Thyroid gland (tissue), 4 donors: ENCODE measurements at regions not wholly inside any gene's neighbourhood (a gene's known extent, or its start where the extent isn't known, plus 50 kb on each side); places are given as distances from the start of the nearest gene placed in this dataset.
"Not testable (repeated sequence)": the region's sequence is repeated elsewhere in the genome, so short reads cannot be mapped to it uniquely, and the experiment has no call there.

Source experiments
- POLR2A ChIP-seq, 2 donors: fragments of 450-650 bp; IDR thresholded peaks; one replicate each; pipeline ENCODE4 v1.6.1; 2017; ENCODE audit warnings: antibody characterized with exemption in 2 of 2, mild to moderate bottlenecking in 2 of 2, moderate library complexity in 1 of 2
- TF ChIP-seq, protein P1 (sequence below), 6 experiments: fragments of 200-600 bp in 3 of 6; fragments of 450-650 bp in 3 of 6; sonication (generic) in 3 of 6; IDR thresholded peaks; one replicate each; pipeline ENCODE4 v1.5.1; 2016 to 2019; ENCODE audit warnings: antibody characterized with exemption in 6 of 6, mild to moderate bottlenecking in 2 of 6, inconsistent platforms in 1 of 6, moderate library complexity in 1 of 6

DNA sequence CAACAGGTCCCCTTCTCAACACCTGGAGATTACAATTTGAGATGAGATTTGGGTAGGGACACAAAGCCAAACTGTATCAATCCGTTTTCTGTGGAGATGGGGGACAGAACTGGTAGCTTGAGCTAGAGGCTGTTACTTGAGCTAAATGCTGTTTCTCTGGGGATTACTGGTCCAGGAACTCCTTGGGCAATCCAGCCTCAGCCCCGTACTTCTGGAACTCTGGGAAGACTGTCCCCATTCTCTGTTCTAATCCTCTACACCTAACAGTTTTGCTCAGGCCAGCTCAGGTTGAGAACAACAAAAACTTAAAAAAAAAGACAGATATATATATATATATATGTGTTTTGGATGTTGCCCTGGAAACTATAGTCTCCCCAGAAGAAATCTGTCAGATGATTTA, 255.0 kb downstream of the GOLGA6L6 start:
- TF ChIP-seq, protein P1, sequence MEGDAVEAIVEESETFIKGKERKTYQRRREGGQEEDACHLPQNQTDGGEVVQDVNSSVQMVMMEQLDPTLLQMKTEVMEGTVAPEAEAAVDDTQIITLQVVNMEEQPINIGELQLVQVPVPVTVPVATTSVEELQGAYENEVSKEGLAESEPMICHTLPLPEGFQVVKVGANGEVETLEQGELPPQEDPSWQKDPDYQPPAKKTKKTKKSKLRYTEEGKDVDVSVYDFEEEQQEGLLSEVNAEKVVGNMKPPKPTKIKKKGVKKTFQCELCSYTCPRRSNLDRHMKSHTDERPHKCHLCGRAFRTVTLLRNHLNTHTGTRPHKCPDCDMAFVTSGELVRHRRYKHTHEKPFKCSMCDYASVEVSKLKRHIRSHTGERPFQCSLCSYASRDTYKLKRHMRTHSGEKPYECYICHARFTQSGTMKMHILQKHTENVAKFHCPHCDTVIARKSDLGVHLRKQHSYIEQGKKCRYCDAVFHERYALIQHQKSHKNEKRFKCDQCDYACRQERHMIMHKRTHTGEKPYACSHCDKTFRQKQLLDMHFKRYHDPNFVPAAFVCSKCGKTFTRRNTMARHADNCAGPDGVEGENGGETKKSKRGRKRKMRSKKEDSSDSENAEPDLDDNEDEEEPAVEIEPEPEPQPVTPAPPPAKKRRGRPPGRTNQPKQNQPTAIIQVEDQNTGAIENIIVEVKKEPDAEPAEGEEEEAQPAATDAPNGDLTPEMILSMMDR (IDR thresholded peaks at IDR 0.05), result not testable (repeated sequence)
- TF ChIP-seq POLR2A (IDR thresholded peaks at IDR 0.05), result not testable (repeated sequence)
